Vagina (tissue), 2 donors: ENCODE measurements at regions not wholly inside any gene's neighbourhood (a gene's known extent, or its start where the extent isn't known, plus 50 kb on each side); places are given as distances from the start of the nearest gene placed in this dataset.

Experiments used
- POLR2A ChIP-seq, 2 donors: fragments of 450-650 bp; IDR thresholded peaks; one replicate each; pipeline ENCODE4 v1.6.1; 2017; ENCODE audit warnings: antibody characterized with exemption in 2 of 2, mild to moderate bottlenecking in 2 of 2, moderate library complexity in 2 of 2
- TF ChIP-seq, protein P1 (sequence below), 3 experiments: fragments of 450-650 bp in 2 of 3; fragments of 200-600 bp in 1 of 3; sonication (generic) in 1 of 3; IDR thresholded peaks; one replicate each; pipeline ENCODE4 v1.5.1; 2017 to 2019; ENCODE audit warnings: antibody characterized with exemption in 3 of 3, mild to moderate bottlenecking in 2 of 3, moderate library complexity in 2 of 3

DNA sequence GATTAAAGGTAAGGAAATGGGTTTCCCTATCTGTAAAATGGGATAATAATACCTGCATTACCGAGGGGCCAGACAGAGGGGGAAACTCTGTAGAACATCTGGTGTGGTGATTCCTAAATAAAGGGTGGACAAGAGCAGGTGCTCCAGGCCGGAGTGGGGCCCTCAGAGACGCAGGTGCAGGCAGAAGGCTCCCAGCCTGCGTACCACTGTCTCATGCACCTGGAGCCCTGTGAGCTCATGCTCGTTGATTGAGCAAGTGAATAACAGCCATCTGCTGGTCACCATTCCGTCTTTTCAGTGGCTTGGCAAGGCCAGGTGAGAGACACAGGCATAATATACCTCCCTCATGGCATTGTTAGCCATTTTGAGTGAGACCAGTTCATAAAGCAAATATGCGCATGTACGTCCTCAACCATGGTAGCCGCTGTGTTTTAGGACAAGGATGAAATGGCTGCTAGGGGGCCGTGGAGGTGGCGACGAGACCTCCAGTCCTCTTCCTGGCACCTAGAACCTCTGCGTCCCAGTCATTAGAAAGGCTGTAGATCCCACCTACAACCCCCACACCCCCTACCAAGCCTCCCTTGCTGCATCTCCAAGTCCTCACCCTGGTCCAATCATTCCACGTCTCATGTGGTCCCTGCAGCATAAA lies 198.0 kb upstream of the MVB12B start:
- TF ChIP-seq, protein P1, sequence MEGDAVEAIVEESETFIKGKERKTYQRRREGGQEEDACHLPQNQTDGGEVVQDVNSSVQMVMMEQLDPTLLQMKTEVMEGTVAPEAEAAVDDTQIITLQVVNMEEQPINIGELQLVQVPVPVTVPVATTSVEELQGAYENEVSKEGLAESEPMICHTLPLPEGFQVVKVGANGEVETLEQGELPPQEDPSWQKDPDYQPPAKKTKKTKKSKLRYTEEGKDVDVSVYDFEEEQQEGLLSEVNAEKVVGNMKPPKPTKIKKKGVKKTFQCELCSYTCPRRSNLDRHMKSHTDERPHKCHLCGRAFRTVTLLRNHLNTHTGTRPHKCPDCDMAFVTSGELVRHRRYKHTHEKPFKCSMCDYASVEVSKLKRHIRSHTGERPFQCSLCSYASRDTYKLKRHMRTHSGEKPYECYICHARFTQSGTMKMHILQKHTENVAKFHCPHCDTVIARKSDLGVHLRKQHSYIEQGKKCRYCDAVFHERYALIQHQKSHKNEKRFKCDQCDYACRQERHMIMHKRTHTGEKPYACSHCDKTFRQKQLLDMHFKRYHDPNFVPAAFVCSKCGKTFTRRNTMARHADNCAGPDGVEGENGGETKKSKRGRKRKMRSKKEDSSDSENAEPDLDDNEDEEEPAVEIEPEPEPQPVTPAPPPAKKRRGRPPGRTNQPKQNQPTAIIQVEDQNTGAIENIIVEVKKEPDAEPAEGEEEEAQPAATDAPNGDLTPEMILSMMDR (IDR thresholded peaks at IDR 0.05): no peak
- no peak for TF ChIP-seq POLR2A (IDR thresholded peaks at IDR 0.05)
